Activated naive CD8-positive, alpha-beta T cell (primary cell): ENCODE measurements at regions not wholly inside any gene's neighbourhood (a gene's known extent, or its start where the extent isn't known, plus 50 kb on each side); places are given as distances from the start of the nearest gene placed in this dataset.

Source experiments
- H3K27ac Mint-ChIP-seq: one replicate; pipeline ENCODE4 v1.8.0; 2021; ENCODE audit warnings: mixed read lengths
- H3K27me3 Mint-ChIP-seq: one replicate; pipeline ENCODE4 v1.8.0; 2021; ENCODE audit warnings: mixed read lengths
- H3K36me3 Mint-ChIP-seq: one replicate; pipeline ENCODE4 v1.8.0; 2021; ENCODE audit warnings: mixed read lengths
- H3K4me1 Mint-ChIP-seq: one replicate; pipeline ENCODE4 v1.8.0; 2021; ENCODE audit warnings: low read depth, mixed read lengths
- H3K4me3 Mint-ChIP-seq: one replicate; pipeline ENCODE4 v1.8.0; 2021; ENCODE audit warnings: mild to moderate bottlenecking, mixed read lengths
- H3K9me3 Mint-ChIP-seq: one replicate; pipeline ENCODE4 v1.8.0; 2021; ENCODE audit warnings: low read depth, mixed read lengths

GRCh38 chr15:96796841-96797240, 466.3 kb downstream of the NR2F2 start:
- Mint-ChIP-seq H3K4me3 (no peak overlapping the region), H3K4me1 (no peaks in the 10 kb centered on the region), H3K27me3 (peaks cover 2% of the 10 kb centered on the region), H3K9me3 (no peaks in the 10 kb centered on the region), H3K36me3 (no peaks in the 10 kb centered on the region), H3K27ac (no peak overlapping the region)

- Mint-ChIP-seq H3K4me3 (no peak overlapping the region), H3K36me3 (no peaks in the 10 kb centered on the region), H3K27ac (no peak overlapping the region), H3K27me3 (peaks cover 2% of the 10 kb centered on the region), H3K9me3 (no peaks in the 10 kb centered on the region), H3K4me1 (no peaks in the 10 kb centered on the region)
These were observed 471.2 kb downstream of the NR2F2 start for GRCh38 chr15:96801576-96802150.

GRCh38 chr15:96802611-96803255, 472.2 kb downstream of the NR2F2 start:
- H3K4me1 Mint-ChIP-seq, result no peaks in the 10 kb centered on the region
- peaks cover 2% of the 10 kb centered on the region for H3K27me3 Mint-ChIP-seq
- no peaks in the 10 kb centered on the region for H3K36me3 Mint-ChIP-seq
- H3K27ac Mint-ChIP-seq, result no peak overlapping the region
- H3K9me3 Mint-ChIP-seq, result no peaks in the 10 kb centered on the region
- H3K4me3 Mint-ChIP-seq, result no peak overlapping the region

- no peaks in the 10 kb centered on the region for H3K9me3 Mint-ChIP-seq
- no peak overlapping the region for H3K27ac Mint-ChIP-seq
- H3K36me3 Mint-ChIP-seq, result no peaks in the 10 kb centered on the region
These were observed 474.3 kb downstream of the NR2F2 start for GRCh38 chr15:96804754-96805153.

GRCh38 chr15:96807361-96807760, 476.9 kb downstream of the NR2F2 start:
- no peaks in the 10 kb centered on the region for H3K27me3 Mint-ChIP-seq
- H3K36me3 Mint-ChIP-seq, result no peaks in the 10 kb centered on the region
- no peak overlapping the region for H3K27ac Mint-ChIP-seq
- no peaks in the 10 kb centered on the region for H3K9me3 Mint-ChIP-seq
- no peaks in the 10 kb centered on the region for H3K4me1 Mint-ChIP-seq
- H3K4me3 Mint-ChIP-seq, result no peak overlapping the region

More at GRCh38 chr15:96804754-96805153, 474.3 kb downstream of the NR2F2 start:
- Mint-ChIP-seq H3K4me1 (no peaks in the 10 kb centered on the region), H3K4me3 (no peak overlapping the region), H3K27me3 (peaks cover 2% of the 10 kb centered on the region)

- H3K9me3 Mint-ChIP-seq, result peaks cover 3% of the 10 kb centered on the region
- H3K27ac Mint-ChIP-seq, result no peak overlapping the region
- no peaks in the 10 kb centered on the region for H3K36me3 Mint-ChIP-seq
- H3K4me3 Mint-ChIP-seq, result no peak overlapping the region
- H3K27me3 Mint-ChIP-seq, result peaks cover 2% of the 10 kb centered on the region
- H3K4me1 Mint-ChIP-seq, result no peaks in the 10 kb centered on the region
These were observed 487.4 kb downstream of the NR2F2 start for GRCh38 chr15:96817900-96818299.

GRCh38 chr15:96818861-96819260, 488.4 kb downstream of the NR2F2 start:
- peaks cover 2% of the 10 kb centered on the region for H3K27me3 Mint-ChIP-seq

GRCh38 chr15:96827981-96828380, 497.5 kb downstream of the NR2F2 start:
- H3K27ac Mint-ChIP-seq, result no peak overlapping the region
- H3K36me3 Mint-ChIP-seq, result no peaks in the 10 kb centered on the region
- no peaks in the 10 kb centered on the region for H3K27me3 Mint-ChIP-seq
- H3K4me1 Mint-ChIP-seq, result no peaks in the 10 kb centered on the region
- H3K9me3 Mint-ChIP-seq, result no peaks in the 10 kb centered on the region
- H3K4me3 Mint-ChIP-seq, result no peak overlapping the region

More at GRCh38 chr15:96818861-96819260, 488.4 kb downstream of the NR2F2 start:
- no peak overlapping the region for H3K4me3 Mint-ChIP-seq
- no peaks in the 10 kb centered on the region for H3K9me3 Mint-ChIP-seq
- H3K27ac Mint-ChIP-seq, result no peak overlapping the region
- no peaks in the 10 kb centered on the region for H3K4me1 Mint-ChIP-seq
- H3K36me3 Mint-ChIP-seq, result no peaks in the 10 kb centered on the region

- H3K9me3 Mint-ChIP-seq, result peaks cover 14% of the 10 kb centered on the region
- H3K27me3 Mint-ChIP-seq, result peaks cover 3% of the 10 kb centered on the region
- no peaks in the 10 kb centered on the region for H3K36me3 Mint-ChIP-seq
- no peak overlapping the region for H3K27ac Mint-ChIP-seq
- H3K4me1 Mint-ChIP-seq, result no peaks in the 10 kb centered on the region
- no peak overlapping the region for H3K4me3 Mint-ChIP-seq
These were observed 506.9 kb downstream of the NR2F2 start for GRCh38 chr15:96837241-96837970.

- Mint-ChIP-seq H3K27ac (no peak overlapping the region), H3K27me3 (peaks cover 3% of the 10 kb centered on the region), H3K9me3 (peaks cover 15% of the 10 kb centered on the region), H3K36me3 (no peaks in the 10 kb centered on the region), H3K4me3 (no peak overlapping the region), H3K4me1 (no peaks in the 10 kb centered on the region)
These were observed 507.6 kb downstream of the NR2F2 start for GRCh38 chr15:96838081-96838480.

- Mint-ChIP-seq H3K27ac (no peak overlapping the region), H3K36me3 (no peaks in the 10 kb centered on the region), H3K9me3 (peaks cover 8% of the 10 kb centered on the region), H3K4me1 (no peaks in the 10 kb centered on the region), H3K4me3 (no peak overlapping the region), H3K27me3 (peaks cover 2% of the 10 kb centered on the region)
These were observed 518.9 kb downstream of the NR2F2 start for GRCh38 chr15:96849271-96849900.

- Mint-ChIP-seq H3K27ac (no peak overlapping the region), H3K36me3 (no peaks in the 10 kb centered on the region), H3K9me3 (no peaks in the 10 kb centered on the region), H3K4me3 (no peak overlapping the region), H3K4me1 (no peaks in the 10 kb centered on the region), H3K27me3 (no peaks in the 10 kb centered on the region)
These were observed 521.1 kb downstream of the NR2F2 start for GRCh38 chr15:96851613-96852012.

GRCh38 chr15:96858694-96859093, 528.2 kb downstream of the NR2F2 start:
- no peaks in the 10 kb centered on the region for H3K27me3 Mint-ChIP-seq
- H3K4me1 Mint-ChIP-seq, result no peaks in the 10 kb centered on the region
- no peaks in the 10 kb centered on the region for H3K36me3 Mint-ChIP-seq
- H3K9me3 Mint-ChIP-seq, result no peaks in the 10 kb centered on the region
- no peak overlapping the region for H3K4me3 Mint-ChIP-seq
- H3K27ac Mint-ChIP-seq, result no peak overlapping the region

- no peak overlapping the region for H3K27ac Mint-ChIP-seq
- H3K4me3 Mint-ChIP-seq, result no peak overlapping the region
- no peaks in the 10 kb centered on the region for H3K9me3 Mint-ChIP-seq
- H3K4me1 Mint-ChIP-seq, result no peaks in the 10 kb centered on the region
- no peaks in the 10 kb centered on the region for H3K27me3 Mint-ChIP-seq
- H3K36me3 Mint-ChIP-seq, result no peaks in the 10 kb centered on the region
These were observed 530.2 kb downstream of the NR2F2 start for GRCh38 chr15:96860741-96861140.

GRCh38 chr15:96867992-96868391, 537.5 kb downstream of the NR2F2 start:
- Mint-ChIP-seq H3K4me1 (no peaks in the 10 kb centered on the region), H3K36me3 (no peaks in the 10 kb centered on the region), H3K27ac (no peak overlapping the region)

More at GRCh38 chr15:96867992-96868391, 537.5 kb downstream of the NR2F2 start:
- Mint-ChIP-seq H3K27me3 (no peaks in the 10 kb centered on the region), H3K4me3 (no peak overlapping the region), H3K9me3 (no peaks in the 10 kb centered on the region)
